Tibial nerve (tissue), 4 donors: ENCODE measurements at regions not wholly inside any gene's neighbourhood (a gene's known extent, or its start where the extent isn't known, plus 50 kb on each side); places are given as distances from the start of the nearest gene placed in this dataset.
"Not testable (repeated sequence)": the region's sequence is repeated elsewhere in the genome, so short reads cannot be mapped to it uniquely, and the experiment has no call there.

Source experiments
- DNase-seq, 2 donors: peaks; one replicate each; pipeline ENCODE4 v3.0.0-alpha.2; 2019; ENCODE audit warnings: low spot score in 2 of 2
- H3K27ac ChIP-seq, 4 donors: fragments of 200-600 bp; sonication (generic) in 3 of 4; one replicate each; pipeline ENCODE4 v1.5.1; 2017 to 2019; ENCODE audit warnings: mild to moderate bottlenecking in 1 of 4
- H3K27me3 ChIP-seq, 2 donors: fragments of 200-600 bp; sonication (generic) in 1 of 2; one replicate each; pipeline versions ENCODE4 v1.5.1 to v1.6.0; 2017 to 2019
- H3K36me3 ChIP-seq, 3 donors: fragments of 200-600 bp; sonication (generic); one replicate each; pipeline ENCODE4 v1.5.1; 2018 to 2019
- H3K4me1 ChIP-seq, 4 donors: fragments of 200-600 bp; sonication (generic) in 3 of 4; one replicate each; pipeline ENCODE4 v1.5.1; 2017 to 2019
- H3K4me3 ChIP-seq, 4 donors: fragments of 200-600 bp; sonication (generic) in 3 of 4; one replicate each; pipeline ENCODE4 v1.5.1; 2017 to 2019; ENCODE audit warnings: mild to moderate bottlenecking in 1 of 4, moderate library complexity in 1 of 4
- H3K9me3 ChIP-seq, 4 donors: fragments of 200-600 bp; sonication (generic) in 3 of 4; one replicate each; pipeline ENCODE4 v1.5.1; 2017 to 2019
- EP300 ChIP-seq, 2 donors: sonication (generic); formaldehyde crosslinking; IDR thresholded peaks; one replicate each; pipeline ENCODE4 v1.6.1; 2017; ENCODE audit warnings: antibody characterized with exemption in 2 of 2, mild to moderate bottlenecking in 1 of 2
- POLR2A ChIP-seq, 2 donors: fragments of 450-650 bp; IDR thresholded peaks; one replicate each; pipeline ENCODE4 v1.6.1; 2017; ENCODE audit warnings: antibody characterized with exemption in 2 of 2, mild to moderate bottlenecking in 2 of 2, moderate library complexity in 2 of 2
- WGBS, 2 donors: methylation state at CpG; one replicate each; pipeline ENCODE4 v1.1.5; 2018; 5-methylcytosine and 5-hydroxymethylcytosine counted together
- TF ChIP-seq, protein P1 (sequence below), 5 experiments: fragments of 200-600 bp in 3 of 5; fragments of 450-650 bp in 2 of 5; sonication (generic) in 3 of 5; IDR thresholded peaks; one replicate each; pipeline ENCODE4 v1.5.1; 2016 to 2019; ENCODE audit warnings: antibody characterized with exemption in 5 of 5, mild to moderate bottlenecking in 3 of 5, moderate library complexity in 2 of 5

GRCh38 chr10:22780474-22780885 lies 66.1 kb upstream of the PIP4K2A start:
- Histone ChIP-seq H3K27ac (no peak overlapping the region), H3K36me3 (no peaks in the 10 kb centered on the region), H3K9me3 (peaks cover 0 to 6% (median 2%) of the 10 kb centered on the region in 4 donors), H3K4me1 (peaks cover 0 to 12% (median 0%) of the 10 kb centered on the region in 4 donors), H3K4me3 (no peak overlapping the region), H3K27me3 (no peaks in the 10 kb centered on the region)
- whole genome bisulfite sequencing, 2 donors = 50 to 53% methylated on average over 5 of the region's 5 CpGs
- TF ChIP-seq, protein P1, sequence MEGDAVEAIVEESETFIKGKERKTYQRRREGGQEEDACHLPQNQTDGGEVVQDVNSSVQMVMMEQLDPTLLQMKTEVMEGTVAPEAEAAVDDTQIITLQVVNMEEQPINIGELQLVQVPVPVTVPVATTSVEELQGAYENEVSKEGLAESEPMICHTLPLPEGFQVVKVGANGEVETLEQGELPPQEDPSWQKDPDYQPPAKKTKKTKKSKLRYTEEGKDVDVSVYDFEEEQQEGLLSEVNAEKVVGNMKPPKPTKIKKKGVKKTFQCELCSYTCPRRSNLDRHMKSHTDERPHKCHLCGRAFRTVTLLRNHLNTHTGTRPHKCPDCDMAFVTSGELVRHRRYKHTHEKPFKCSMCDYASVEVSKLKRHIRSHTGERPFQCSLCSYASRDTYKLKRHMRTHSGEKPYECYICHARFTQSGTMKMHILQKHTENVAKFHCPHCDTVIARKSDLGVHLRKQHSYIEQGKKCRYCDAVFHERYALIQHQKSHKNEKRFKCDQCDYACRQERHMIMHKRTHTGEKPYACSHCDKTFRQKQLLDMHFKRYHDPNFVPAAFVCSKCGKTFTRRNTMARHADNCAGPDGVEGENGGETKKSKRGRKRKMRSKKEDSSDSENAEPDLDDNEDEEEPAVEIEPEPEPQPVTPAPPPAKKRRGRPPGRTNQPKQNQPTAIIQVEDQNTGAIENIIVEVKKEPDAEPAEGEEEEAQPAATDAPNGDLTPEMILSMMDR (IDR thresholded peaks at IDR 0.05) = no peak
- no peak for TF ChIP-seq EP300 (IDR thresholded peaks at IDR 0.05)
- no peak for TF ChIP-seq POLR2A (IDR thresholded peaks at IDR 0.05)
- no peak for DNase-seq

DNA sequence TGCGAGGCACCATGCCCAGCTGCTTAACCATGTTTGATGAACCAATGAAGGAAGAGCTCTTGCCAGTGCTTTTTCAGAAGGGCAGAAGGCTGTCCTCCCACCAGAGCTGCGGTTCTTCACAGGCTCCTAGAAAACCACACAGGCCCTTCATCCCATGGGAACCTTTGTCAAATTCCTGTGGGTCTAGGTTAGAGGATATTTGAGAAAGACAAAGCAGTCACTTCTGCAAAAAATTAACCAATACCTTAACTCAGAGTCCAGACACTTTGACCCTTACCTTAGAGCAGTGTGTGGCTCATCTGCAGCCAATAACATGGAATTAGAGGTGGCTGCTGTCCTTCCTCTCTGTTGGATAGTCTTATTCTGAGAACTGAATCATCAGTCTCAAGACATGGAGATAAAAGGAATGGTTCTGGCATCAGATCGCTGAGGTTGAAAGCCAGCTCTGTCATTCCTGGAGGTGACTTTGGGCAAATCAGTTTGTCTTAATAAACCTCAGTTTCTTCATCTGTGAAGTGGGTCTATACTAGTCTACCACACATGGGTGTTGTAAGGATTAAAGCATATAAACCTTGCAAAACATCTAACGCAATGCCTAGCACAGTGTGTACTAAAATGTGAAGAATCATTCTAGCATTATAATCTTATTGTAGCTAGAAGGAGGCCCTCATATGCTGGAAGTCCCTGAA lies 65.1 kb upstream of the PIP4K2A start:
- Histone ChIP-seq H3K27ac (no peak overlapping the region), H3K36me3 (no peaks in the 10 kb centered on the region), H3K4me1 (peaks cover 0 to 12% (median 0%) of the 10 kb centered on the region in 4 donors), H3K27me3 (no peaks in the 10 kb centered on the region), H3K9me3 (peaks cover 0 to 6% (median 2%) of the 10 kb centered on the region in 4 donors), H3K4me3 (no peak overlapping the region)
- 87 to 93% methylated on average over 4 of the region's 4 CpGs for WGBS, 2 donors
- TF ChIP-seq EP300 (IDR thresholded peaks at IDR 0.05) (no peak), POLR2A (IDR thresholded peaks at IDR 0.05) (no peak)
- TF ChIP-seq, protein P1 (IDR thresholded peaks at IDR 0.05) = no peak
- DNase-seq = no peak

- TF ChIP-seq POLR2A (IDR thresholded peaks at IDR 0.05) (no peak), EP300 (IDR thresholded peaks at IDR 0.05) (no peak)
- Histone ChIP-seq H3K4me3 (no peak overlapping the region), H3K36me3 (no peaks in the 10 kb centered on the region), H3K4me1 (no peaks in the 10 kb centered on the region), H3K27me3 (no peaks in the 10 kb centered on the region), H3K27ac (no peak overlapping the region), H3K9me3 (peaks cover 0 to 6% (median 2%) of the 10 kb centered on the region in 4 donors)
- 81 to 82% methylated on average over 1 of the region's 1 CpG for WGBS, 2 donors
- DNase-seq = no peak
Observed at GRCh38 chr10:22774102-22774501, 59.7 kb upstream of the PIP4K2A start.

- not testable (repeated sequence) for H3K27me3 ChIP-seq, H3K36me3 ChIP-seq, DNase-seq, H3K27ac ChIP-seq, H3K4me3 ChIP-seq, H3K9me3 ChIP-seq
- H3K4me1 ChIP-seq = peaks cover 0 to 11% (median 2%) of the 10 kb centered on the region in 4 donors
- WGBS, 2 donors = 98% methylated on average over 5 of the region's 5 CpGs
Observed at GRCh38 chr10:22771631-22772030, 57.3 kb upstream of the PIP4K2A start.

DNA sequence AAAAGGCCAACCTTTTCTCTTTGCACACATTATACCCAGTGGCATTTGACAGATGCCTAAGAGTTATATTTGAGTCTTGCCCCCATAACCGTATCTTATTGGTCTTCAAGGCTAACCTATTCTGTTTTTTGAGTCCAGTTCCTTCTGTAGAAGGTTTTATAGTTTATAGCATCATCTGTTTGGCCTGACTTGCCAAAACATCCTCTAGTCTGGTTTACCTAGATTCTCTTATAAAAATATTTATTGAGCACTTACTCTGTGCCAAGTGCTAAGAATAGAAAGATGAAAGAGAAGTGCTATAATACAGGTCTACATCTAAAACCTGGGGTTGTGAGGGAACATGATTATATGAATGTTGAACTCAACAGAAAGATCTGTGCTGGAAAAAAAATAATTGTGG lies 55.9 kb upstream of the PIP4K2A start:
- H3K4me3 ChIP-seq = no peak overlapping the region
- no peaks in the 10 kb centered on the region for H3K9me3 ChIP-seq
- peaks cover 0 to 23% (median 6%) of the 10 kb centered on the region in 4 donors for H3K4me1 ChIP-seq
- H3K27me3 ChIP-seq = no peaks in the 10 kb centered on the region
- WGBS, 2 donors = 84 to 85% methylated on average over 1 of the region's 1 CpG
- no peaks in the 10 kb centered on the region for H3K36me3 ChIP-seq
- no peak for DNase-seq
- no peak overlapping the region for H3K27ac ChIP-seq
- TF ChIP-seq EP300 (IDR thresholded peaks at IDR 0.05) (no peak), POLR2A (IDR thresholded peaks at IDR 0.05) (no peak)
- TF ChIP-seq, protein P1 (IDR thresholded peaks at IDR 0.05) = no peak

DNA sequence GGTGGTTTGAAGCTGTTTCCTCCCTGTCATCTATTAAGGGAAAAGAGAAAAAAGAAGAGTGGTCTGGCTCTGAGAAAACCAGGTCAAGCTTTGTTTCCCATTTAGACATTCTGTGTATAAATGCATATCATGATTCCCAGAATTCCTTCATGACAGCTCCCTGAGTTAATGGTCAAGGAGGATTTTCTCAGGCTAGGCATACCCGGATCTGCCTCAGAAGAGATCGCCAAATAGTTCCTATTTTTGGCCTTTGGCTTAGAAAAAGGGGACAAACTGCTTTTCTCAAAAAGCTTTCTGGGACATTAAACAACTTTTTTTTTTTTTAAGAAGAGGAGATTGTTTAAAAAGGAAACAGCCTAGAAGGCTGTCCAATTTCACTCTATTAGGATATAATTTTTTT lies 53.5 kb upstream of the PIP4K2A start:
- WGBS, 2 donors = 62 to 64% methylated on average over 2 of the region's 2 CpGs
- no peaks in the 10 kb centered on the region for H3K9me3 ChIP-seq
- H3K27me3 ChIP-seq = no peaks in the 10 kb centered on the region
- no peak for DNase-seq
- H3K4me1 ChIP-seq = peaks cover 0 to 37% (median 17%) of the 10 kb centered on the region in 4 donors
- no peaks in the 10 kb centered on the region for H3K36me3 ChIP-seq
- TF ChIP-seq, protein P1 (IDR thresholded peaks at IDR 0.05) = no peak
- TF ChIP-seq POLR2A (IDR thresholded peaks at IDR 0.05) (no peak), EP300 (IDR thresholded peaks at IDR 0.05) (no peak)
- H3K4me3 ChIP-seq = no peak overlapping the region
- no peak overlapping the region for H3K27ac ChIP-seq
